ENCODE measurements at regions not wholly inside any gene's neighbourhood (a gene's known extent, or its start where the extent isn't known, plus 50 kb on each side); places are given as distances from the start of the nearest gene placed in this dataset.

DNA sequence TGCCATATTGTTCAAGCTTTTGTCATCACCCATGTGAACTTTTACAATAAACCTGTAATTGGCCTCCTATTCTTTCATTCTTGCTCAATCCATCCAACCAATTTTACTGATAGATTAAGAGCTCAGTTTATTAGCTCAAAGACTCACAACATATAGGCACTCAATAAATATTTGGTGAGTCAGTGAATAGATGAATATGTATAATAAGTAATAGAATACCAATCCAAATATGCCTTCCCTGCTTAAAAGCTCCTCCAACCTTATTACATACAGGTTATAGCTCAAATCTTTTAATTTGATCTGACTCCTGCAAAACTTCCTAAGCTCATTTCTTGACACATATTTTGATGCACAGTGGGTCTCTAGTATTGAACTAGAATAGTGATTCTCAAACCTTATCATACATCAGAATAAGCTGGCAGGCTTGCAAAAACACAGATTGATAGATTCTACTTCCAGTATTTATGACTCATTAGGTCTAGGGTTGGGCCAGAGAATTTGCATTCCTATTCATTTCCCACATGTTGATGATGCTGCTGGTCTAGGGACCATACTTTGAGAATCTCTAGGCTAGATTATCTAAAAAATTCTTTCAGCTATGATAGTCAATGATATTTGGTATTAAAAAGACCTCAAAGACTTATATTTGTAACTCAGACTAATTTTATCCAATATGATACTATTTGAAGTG lies 114.4 kb downstream of the PCTP start:
- no peaks in the 10 kb centered on the region for H3K79me2 ChIP-seq (ENCODE audit: control insufficient read depth in 1 of 2, insufficient read depth in 2 of 2, low read length in 2 of 2)
- H4K20me1 ChIP-seq (replicated peaks in 1 of 2; ENCODE audit: control insufficient read depth in 1 of 2, insufficient read depth in 2 of 2, low read length in 2 of 2), result no peaks in the 10 kb centered on the region
- no peaks in the 10 kb centered on the region for H3K23me2 ChIP-seq (ENCODE audit: low read depth, low read length)
- H3K14ac ChIP-seq (ENCODE audit: insufficient read length), result no peak overlapping the region
- FAIRE-seq, result no peak
- H3K27ac ChIP-seq (ENCODE audit: low read depth, low read length), result no peak overlapping the region
- no peaks in the 10 kb centered on the region for H3K79me1 ChIP-seq (ENCODE audit: low read depth, low read length)
- H2AK5ac ChIP-seq (ENCODE audit: low read depth, low read length), result no peak overlapping the region
- H4K91ac ChIP-seq (replicated peaks; ENCODE audit: insufficient read length, low read length), result no peak overlapping the region
- DNase-seq (ENCODE audit: low read depth in 1 of 2, low spot score in 2 of 2), result no peak
- H4K8ac ChIP-seq (ENCODE audit: extremely low read depth, insufficient read depth, low read length), result no peak overlapping the region
- no peak overlapping the region for H2BK15ac ChIP-seq (ENCODE audit: low read length)
- H3K18ac ChIP-seq (ENCODE audit: extremely low read depth, low read length), result no peak overlapping the region
- H3K4me2 ChIP-seq (ENCODE audit: insufficient read depth in 1 of 2, low read depth in 2 of 2, low read length in 2 of 2), result no peak overlapping the region
- H2BK120ac ChIP-seq (replicated peaks; ENCODE audit: low read depth, low read length), result no peak overlapping the region
- no peak overlapping the region for H3K4me3 ChIP-seq (ENCODE audit: extremely low read depth in 1 of 4, insufficient read depth in 2 of 4, low read depth in 3 of 4, low read length in 4 of 4)
- H2BK12ac ChIP-seq (ENCODE audit: low read depth, low read length), result no peak overlapping the region
- no peak overlapping the region for H4K5ac ChIP-seq (ENCODE audit: insufficient read length, low read depth, low read length)
- H2BK5ac ChIP-seq (ENCODE audit: low read depth, low read length), result no peak overlapping the region
- H2AFZ ChIP-seq (ENCODE audit: low read length), result no peak overlapping the region
- peaks cover 0 to 3% (median 1%) of the 10 kb centered on the region in 4 experiments; a peak in 3 of 7 replicates for H3K4me1 ChIP-seq (replicated peaks in 1 of 4; ENCODE audit: control insufficient read depth in 3 of 4, insufficient read depth in 4 of 4, low read length in 3 of 4)
- no peak overlapping the region for H2BK20ac ChIP-seq (ENCODE audit: low read length)
- no peak overlapping the region for H3K4ac ChIP-seq (replicated peaks; ENCODE audit: insufficient read length, low read depth, low read length)
- no peak overlapping the region for H3K9ac ChIP-seq (replicated peaks in 1 of 4; ENCODE audit: extremely low read depth in 1 of 4, low read depth in 3 of 4, low read length in 3 of 4)
- H3K56ac ChIP-seq (replicated peaks; ENCODE audit: insufficient read length, low read depth, low read length), result no peak overlapping the region
- peaks cover 10 to 11% of the 10 kb centered on the region in 2 experiments; a peak in 2 of 4 replicates for H3K9me3 ChIP-seq (ENCODE audit: insufficient read depth in 2 of 2, low read depth in 1 of 2, low read length in 1 of 2)
- H3K23ac ChIP-seq (ENCODE audit: insufficient read length), result no peak overlapping the region
- POLR2A ChIA-PET (ENCODE audit: partially characterized antibody), result no interaction called here
- H3K27me3 ChIP-seq (replicated peaks in 1 of 4; ENCODE audit: control insufficient read depth in 3 of 4, extremely low read depth in 1 of 4, insufficient read depth in 3 of 4, low read length in 3 of 4), result no peaks in the 10 kb centered on the region
- no peaks in the 10 kb centered on the region; a peak in 1 of 8 replicates for H3K36me3 ChIP-seq (ENCODE audit: control insufficient read depth in 2 of 4, insufficient read depth in 4 of 4, low read length in 3 of 4)
- CTCF ChIA-PET (ENCODE audit: partially characterized antibody), result interaction anchor here (0.6 to 2.6 kb wide), 5 partner anchors 14 to 262 kb away, joined by 3 to 8 read pairs (median 3); no protein-coding TSS in a partner anchor
- TF ChIP-seq PHF8 (conservative IDR thresholded peaks at IDR 0.05; ENCODE audit: low read depth, low read length) (no peak), POLR2AphosphoS5 (IDR thresholded peaks at IDR 0.05; ENCODE audit: low read depth, low read length) (no peak), NRF1 (IDR thresholded peaks at IDR 0.05; ENCODE audit: low read depth, low read length) (no peak), CREB1 (IDR thresholded peaks at IDR 0.05) (no peak), EZH2 (IDR thresholded peaks at IDR 0.05; ENCODE audit: low read depth, low read length, severe bottlenecking) (no peak), ASH2L (IDR thresholded peaks at IDR 0.05; ENCODE audit: low read length) (no peak), HDAC6 (IDR thresholded peaks at IDR 0.05; ENCODE audit: low read depth, low read length) (no peak), YY1 (IDR thresholded peaks at IDR 0.05; ENCODE audit: low read depth, low read length) (no peak), TAF7 (optimal IDR thresholded peaks at IDR 0.05; ENCODE audit: borderline replicate concordance, low read depth, low read length) (no peak), TCF12 (IDR thresholded peaks at IDR 0.05; ENCODE audit: low read depth, low read length) (no peak)
- TF ChIP-seq, protein P1, sequence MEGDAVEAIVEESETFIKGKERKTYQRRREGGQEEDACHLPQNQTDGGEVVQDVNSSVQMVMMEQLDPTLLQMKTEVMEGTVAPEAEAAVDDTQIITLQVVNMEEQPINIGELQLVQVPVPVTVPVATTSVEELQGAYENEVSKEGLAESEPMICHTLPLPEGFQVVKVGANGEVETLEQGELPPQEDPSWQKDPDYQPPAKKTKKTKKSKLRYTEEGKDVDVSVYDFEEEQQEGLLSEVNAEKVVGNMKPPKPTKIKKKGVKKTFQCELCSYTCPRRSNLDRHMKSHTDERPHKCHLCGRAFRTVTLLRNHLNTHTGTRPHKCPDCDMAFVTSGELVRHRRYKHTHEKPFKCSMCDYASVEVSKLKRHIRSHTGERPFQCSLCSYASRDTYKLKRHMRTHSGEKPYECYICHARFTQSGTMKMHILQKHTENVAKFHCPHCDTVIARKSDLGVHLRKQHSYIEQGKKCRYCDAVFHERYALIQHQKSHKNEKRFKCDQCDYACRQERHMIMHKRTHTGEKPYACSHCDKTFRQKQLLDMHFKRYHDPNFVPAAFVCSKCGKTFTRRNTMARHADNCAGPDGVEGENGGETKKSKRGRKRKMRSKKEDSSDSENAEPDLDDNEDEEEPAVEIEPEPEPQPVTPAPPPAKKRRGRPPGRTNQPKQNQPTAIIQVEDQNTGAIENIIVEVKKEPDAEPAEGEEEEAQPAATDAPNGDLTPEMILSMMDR (IDR thresholded peaks at IDR 0.05; ENCODE audit: control extremely low read depth in 1 of 3, insufficient read depth in 1 of 3, low read depth in 1 of 3, low read length in 3 of 3), result no peak
- TF ChIP-seq, protein P2, sequence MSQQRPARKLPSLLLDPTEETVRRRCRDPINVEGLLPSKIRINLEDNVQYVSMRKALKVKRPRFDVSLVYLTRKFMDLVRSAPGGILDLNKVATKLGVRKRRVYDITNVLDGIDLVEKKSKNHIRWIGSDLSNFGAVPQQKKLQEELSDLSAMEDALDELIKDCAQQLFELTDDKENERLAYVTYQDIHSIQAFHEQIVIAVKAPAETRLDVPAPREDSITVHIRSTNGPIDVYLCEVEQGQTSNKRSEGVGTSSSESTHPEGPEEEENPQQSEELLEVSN (IDR thresholded peaks at IDR 0.05), result no peak
